Astrocyte of the spinal cord (primary cell): ENCODE measurements at regions not wholly inside any gene's neighbourhood (a gene's known extent, or its start where the extent isn't known, plus 50 kb on each side); places are given as distances from the start of the nearest gene placed in this dataset.

Experiments used
- DNase-seq: peaks from one replicate; pipeline ENCODE4 v3.0.0; 2011; ENCODE audit warnings: low read depth, low spot score
- H3K4me3 ChIP-seq: 2 replicates; pipeline ENCODE4 v1.5.1; 2011; ENCODE audit warnings: low read depth, mild to moderate bottlenecking, low read length, moderate library complexity
- CTCF ChIP-seq: IDR thresholded peaks from 2 replicates; pipeline ENCODE4 v1.5.1; 2012; ENCODE audit warnings: low read depth, mild to moderate bottlenecking, low read length, inconsistent platforms
- in situ Hi-C: cut with HindIII; loops from 2 replicates; pipeline ENCODE4 v1.10.0; 2017; ENCODE audit warnings: low sequenced_read_pairs

- H3K4me3 ChIP-seq: no peak overlapping the region
- DNase-seq: no peak
- TF ChIP-seq CTCF: no peak
- in situ Hi-C loops: no loop called here
Measured at GRCh38 chr6:130765181-130765727, 62.0 kb upstream of the SMLR1 start.

- in situ Hi-C loops: no loop called here
- no peak for DNase-seq
- no peak overlapping the region for H3K4me3 ChIP-seq
- no peak for TF ChIP-seq CTCF
Measured at GRCh38 chr6:130766239-130767144, 60.7 kb upstream of the SMLR1 start.

- no peak for TF ChIP-seq CTCF
- H3K4me3 ChIP-seq: no peak overlapping the region
- in situ Hi-C loops: no loop called here
- DNase-seq: no peak
Measured at GRCh38 chr6:130769861-130770260, 57.3 kb upstream of the SMLR1 start.

GRCh38 chr6:130771741-130772140 lies 55.5 kb upstream of the SMLR1 start:
- DNase-seq: no peak
- in situ Hi-C loops: no loop called here
- no peak overlapping the region for H3K4me3 ChIP-seq
- no peak for TF ChIP-seq CTCF

GRCh38 chr6:130773860-130774259 lies 53.3 kb upstream of the SMLR1 start:
- DNase-seq: no peak
- TF ChIP-seq CTCF: no peak
- H3K4me3 ChIP-seq: no peak overlapping the region
- in situ Hi-C loops: no loop called here

GRCh38 chr6:130775411-130776012 lies 51.7 kb upstream of the SMLR1 start:
- DNase-seq: no peak
- H3K4me3 ChIP-seq: no peak overlapping the region
- in situ Hi-C loops: no loop called here
- TF ChIP-seq CTCF: no peak
